Spinal cord (tissue), 9 donors: ENCODE measurements at regions not wholly inside any gene's neighbourhood (a gene's known extent, or its start where the extent isn't known, plus 50 kb on each side); places are given as distances from the start of the nearest gene placed in this dataset.
A peak's percentile ranks its signal among the peaks of the same experiment; 100 is the strongest.

Experiments
- DNase-seq, 6 donors: peaks; one replicate each; pipeline versions ENCODE4 v3.0.0 to v3.0.0-alpha.2; 2013 to 2015; ENCODE audit warnings: low spot score in 6 of 6, low read depth in 4 of 6
- H3K27ac ChIP-seq: one replicate; pipeline ENCODE4 v1.5.1; 2013; ENCODE audit warnings: low read depth, low read length, control low read depth
- H3K27me3 ChIP-seq: one replicate; pipeline ENCODE4 v1.6.1; 2013; ENCODE audit warnings: low read length; ENCODE audit not compliant: control insufficient read depth, insufficient read depth
- H3K36me3 ChIP-seq: one replicate; pipeline ENCODE4 v1.6.1; 2013; ENCODE audit warnings: low read length; ENCODE audit not compliant: control insufficient read depth, insufficient read depth
- H3K4me1 ChIP-seq: one replicate; pipeline ENCODE4 v1.6.1; 2013; ENCODE audit warnings: low read length; ENCODE audit not compliant: control insufficient read depth, insufficient read depth
- H3K4me3 ChIP-seq: one replicate; pipeline ENCODE4 v1.5.1; 2013; ENCODE audit warnings: low read depth, low read length, control low read depth
- H3K9me3 ChIP-seq: one replicate; pipeline ENCODE4 v1.6.1; 2013; ENCODE audit warnings: low read length; ENCODE audit not compliant: control insufficient read depth, insufficient read depth
- WGBS: methylation state at CpG from one replicate; pipeline ENCODE4 v1.1.5; 2013; ENCODE audit warnings: missing lambda C conversion rate; ENCODE audit not compliant: insufficient coverage; 5-methylcytosine and 5-hydroxymethylcytosine counted together
- donor health status: healthy.

DNA sequence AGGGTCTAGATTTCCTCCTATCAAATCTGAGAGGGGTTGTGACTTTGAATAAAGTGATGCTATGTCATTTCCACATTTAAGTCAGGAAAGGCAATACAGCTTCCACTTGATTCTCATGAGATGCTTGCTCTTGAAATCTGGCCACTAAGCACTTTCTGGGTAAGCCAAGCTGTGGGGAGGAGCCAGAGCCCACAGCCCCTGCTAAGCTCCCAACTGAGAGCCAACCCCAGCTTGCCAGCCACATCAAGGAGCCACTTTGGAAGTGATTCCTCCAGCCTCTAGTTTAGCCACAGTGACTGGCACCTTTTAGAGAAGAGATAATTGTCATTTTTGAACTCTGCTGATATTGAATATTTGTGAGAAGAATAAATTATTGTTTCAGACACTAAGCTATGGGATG, 1441.5 kb upstream of the IGFBP7 start:
- Histone ChIP-seq H3K9me3 (no peaks in the 10 kb centered on the region), H3K4me1 (no peaks in the 10 kb centered on the region), H3K4me3 (no peak overlapping the region), H3K36me3 (no peaks in the 10 kb centered on the region), H3K27ac (no peak overlapping the region), H3K27me3 (no peaks in the 10 kb centered on the region)
- DNase-seq, result no peak

DNA sequence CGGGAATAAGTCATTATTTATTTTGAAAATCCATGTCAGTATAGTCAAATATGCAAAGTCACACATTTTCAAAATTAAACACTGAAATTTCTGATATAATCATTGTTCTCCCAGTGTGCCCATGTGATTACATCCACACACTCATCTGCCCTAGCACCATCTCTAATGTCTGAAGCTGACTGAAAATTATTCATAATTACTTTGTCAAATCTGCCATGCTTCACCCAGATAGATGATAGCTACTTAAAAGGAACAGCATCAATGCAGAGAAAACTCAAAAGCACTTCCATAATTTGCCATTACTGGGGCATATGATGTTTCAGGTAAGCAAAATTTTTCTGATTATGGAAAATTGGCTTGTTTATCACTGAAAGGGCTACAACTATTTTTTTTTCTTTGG, 1433.3 kb upstream of the IGFBP7 start:
- H3K27ac ChIP-seq, result no peak overlapping the region
- no peaks in the 10 kb centered on the region for H3K9me3 ChIP-seq
- H3K36me3 ChIP-seq, result no peaks in the 10 kb centered on the region
- no CpG with 5 or more reads among the region's 1 CpG for WGBS
- H3K4me3 ChIP-seq, result no peak overlapping the region
- no peaks in the 10 kb centered on the region for H3K27me3 ChIP-seq
- H3K4me1 ChIP-seq, result no peaks in the 10 kb centered on the region
- no peak for DNase-seq

DNA sequence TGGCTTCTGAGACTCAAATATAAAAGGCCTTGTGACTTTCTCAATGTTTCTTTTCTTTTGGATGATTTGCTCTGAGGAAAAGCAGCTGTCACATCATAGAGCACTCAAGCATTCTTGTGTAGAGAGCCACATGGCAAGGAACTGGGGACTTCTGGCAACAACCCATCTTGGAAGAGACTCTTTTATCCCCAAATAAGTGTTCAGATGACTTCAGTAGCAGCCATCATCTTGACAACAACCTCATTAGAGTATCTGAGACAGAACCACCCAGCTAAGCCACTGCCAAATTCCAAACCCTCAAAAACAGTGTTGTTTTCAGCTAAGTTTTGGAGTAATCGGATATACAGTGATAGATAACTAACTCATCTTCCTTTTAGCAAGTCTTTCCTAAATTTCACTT, 1431.7 kb upstream of the IGFBP7 start:
- Histone ChIP-seq H3K9me3 (no peaks in the 10 kb centered on the region), H3K4me1 (no peaks in the 10 kb centered on the region), H3K36me3 (no peaks in the 10 kb centered on the region), H3K27ac (no peak overlapping the region), H3K4me3 (no peak overlapping the region), H3K27me3 (no peaks in the 10 kb centered on the region)
- DNase-seq, result peak in 1 of 6 donors; percentile 91
- no CpG with 5 or more reads among the region's 1 CpG for WGBS

DNA sequence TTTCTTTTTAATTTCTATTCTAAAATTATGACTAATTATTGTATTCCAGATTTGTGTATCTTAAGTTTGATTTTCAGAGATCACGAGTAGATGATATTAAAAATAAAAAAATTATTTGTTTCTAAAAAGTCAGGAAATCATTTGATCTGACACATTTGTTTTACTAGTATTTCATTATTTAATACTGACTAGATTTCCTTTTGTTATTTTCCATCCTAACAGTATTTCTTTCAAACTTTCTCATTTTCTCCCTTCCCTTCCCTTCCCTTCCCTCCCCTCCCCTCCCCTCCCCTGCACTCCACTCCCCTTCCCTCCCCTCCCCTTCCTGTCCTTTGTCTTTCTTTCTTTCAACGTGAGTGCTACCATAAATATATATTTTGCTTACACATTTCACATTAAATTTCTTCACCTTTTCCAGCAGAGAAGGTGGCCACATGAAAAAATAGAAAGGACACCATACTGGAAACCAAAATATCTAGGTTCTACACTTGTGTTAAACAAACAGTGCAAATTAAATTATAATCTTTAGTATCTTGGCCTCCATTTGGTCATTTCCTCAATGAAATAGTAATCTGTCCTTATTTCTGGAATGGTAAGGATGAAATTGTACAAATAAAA, 1412.7 kb upstream of the IGFBP7 start:
- Histone ChIP-seq H3K27ac (no peak overlapping the region), H3K9me3 (no peaks in the 10 kb centered on the region), H3K4me3 (no peak overlapping the region), H3K27me3 (no peaks in the 10 kb centered on the region), H3K4me1 (no peaks in the 10 kb centered on the region), H3K36me3 (no peaks in the 10 kb centered on the region)
- WGBS, result no CpG with 5 or more reads among the region's 2 CpGs
- DNase-seq, result no peak

DNA sequence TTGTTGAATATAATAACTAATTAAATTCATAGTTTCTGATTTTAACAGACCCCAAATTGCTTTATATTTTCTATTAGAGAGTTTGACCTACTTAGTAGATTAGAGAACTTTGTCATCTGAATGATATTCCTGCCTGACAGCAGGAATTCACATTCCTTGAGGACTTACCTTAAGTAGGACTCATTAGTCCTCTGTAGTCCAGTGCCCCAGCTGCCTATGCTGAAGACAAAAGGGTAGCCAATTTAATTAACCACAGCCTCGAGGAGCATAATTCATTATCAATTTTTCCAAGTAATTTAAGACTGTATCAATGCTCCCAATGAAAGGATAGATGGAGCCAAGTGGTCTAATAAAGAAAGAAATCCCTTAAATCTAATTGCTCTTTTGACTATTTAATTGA, 1405.0 kb upstream of the IGFBP7 start:
- Histone ChIP-seq H3K4me1 (no peaks in the 10 kb centered on the region), H3K27ac (no peak overlapping the region), H3K9me3 (no peaks in the 10 kb centered on the region), H3K27me3 (no peaks in the 10 kb centered on the region), H3K36me3 (no peaks in the 10 kb centered on the region), H3K4me3 (no peak overlapping the region)
- no CpG with 5 or more reads among the region's 1 CpG for WGBS
- DNase-seq, result peak in 1 of 6 donors; percentile 19

DNA sequence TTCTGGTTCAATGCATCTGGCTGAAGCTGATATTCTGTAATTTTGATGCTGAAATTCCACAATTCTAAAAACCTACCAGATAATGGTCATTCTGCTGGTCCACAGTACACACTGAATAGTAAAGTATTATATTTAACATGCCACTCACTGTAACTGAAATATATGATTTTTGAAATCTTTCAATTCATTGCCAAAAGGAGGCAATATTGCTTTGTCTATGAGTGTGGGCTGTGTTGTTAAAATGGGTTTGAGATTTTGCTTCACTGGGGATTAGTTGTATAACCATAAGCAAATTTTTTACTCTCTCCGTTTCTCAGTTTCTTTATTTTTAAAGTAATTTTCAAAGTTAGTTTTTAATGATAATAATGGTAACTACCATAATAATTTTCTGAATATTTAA, 1404.1 kb upstream of the IGFBP7 start:
- Histone ChIP-seq H3K4me1 (no peaks in the 10 kb centered on the region), H3K27me3 (no peaks in the 10 kb centered on the region), H3K36me3 (no peaks in the 10 kb centered on the region), H3K9me3 (no peaks in the 10 kb centered on the region), H3K4me3 (no peak overlapping the region), H3K27ac (no peak overlapping the region)
- DNase-seq, result peak in 2 of 6 donors; percentile 7 to 28
- WGBS, result no CpG with 5 or more reads among the region's 1 CpG

DNA sequence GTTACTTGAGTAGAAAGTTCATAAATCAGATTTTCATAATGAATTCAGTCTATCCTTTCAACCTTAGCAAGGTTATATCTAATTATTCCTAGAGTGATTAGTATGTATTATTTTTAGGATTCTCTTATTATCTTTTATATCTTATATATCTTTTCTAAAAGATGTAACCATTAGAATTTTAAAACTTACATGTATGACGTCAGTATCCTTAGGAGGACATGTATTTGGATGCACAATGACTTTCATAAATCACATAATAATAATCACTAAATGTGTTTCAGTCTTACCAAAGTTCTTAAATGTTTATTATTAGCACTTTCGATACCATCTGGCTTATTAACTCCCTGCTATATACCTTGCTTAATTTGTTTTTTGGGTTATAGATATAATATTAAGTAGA, 1400.5 kb upstream of the IGFBP7 start:
- H3K4me3 ChIP-seq, result no peak overlapping the region
- no CpG with 5 or more reads among the region's 2 CpGs for WGBS
- no peaks in the 10 kb centered on the region for H3K9me3 ChIP-seq
- no peaks in the 10 kb centered on the region for H3K36me3 ChIP-seq
- no peak for DNase-seq
- H3K4me1 ChIP-seq, result no peaks in the 10 kb centered on the region
- no peaks in the 10 kb centered on the region for H3K27me3 ChIP-seq
- no peak overlapping the region for H3K27ac ChIP-seq

DNA sequence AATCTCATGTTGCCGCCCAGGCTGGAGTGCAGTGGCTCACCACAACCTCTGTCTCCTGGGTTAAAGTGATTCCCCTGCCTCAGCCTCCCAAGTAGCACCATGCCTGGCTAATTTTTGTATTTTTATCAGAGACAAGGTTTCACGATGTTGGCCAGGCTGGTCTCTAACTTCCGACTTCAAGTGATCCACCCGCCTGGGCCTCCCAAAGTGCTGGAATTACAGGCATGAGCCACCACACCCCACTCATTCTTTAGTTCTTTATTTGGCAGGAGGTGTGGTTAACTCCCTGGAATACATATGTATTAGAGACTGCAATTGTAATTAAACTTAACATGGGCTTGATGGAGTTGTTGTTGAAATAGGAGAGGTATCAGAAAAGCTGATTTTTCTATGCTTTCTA, 1396.9 kb upstream of the IGFBP7 start:
- Histone ChIP-seq H3K9me3 (no peaks in the 10 kb centered on the region), H3K36me3 (no peaks in the 10 kb centered on the region), H3K27ac (no peak overlapping the region), H3K27me3 (no peaks in the 10 kb centered on the region), H3K4me3 (no peak overlapping the region), H3K4me1 (no peaks in the 10 kb centered on the region)
- WGBS, result no CpG with 5 or more reads among the region's 4 CpGs
- DNase-seq, result no peak

DNA sequence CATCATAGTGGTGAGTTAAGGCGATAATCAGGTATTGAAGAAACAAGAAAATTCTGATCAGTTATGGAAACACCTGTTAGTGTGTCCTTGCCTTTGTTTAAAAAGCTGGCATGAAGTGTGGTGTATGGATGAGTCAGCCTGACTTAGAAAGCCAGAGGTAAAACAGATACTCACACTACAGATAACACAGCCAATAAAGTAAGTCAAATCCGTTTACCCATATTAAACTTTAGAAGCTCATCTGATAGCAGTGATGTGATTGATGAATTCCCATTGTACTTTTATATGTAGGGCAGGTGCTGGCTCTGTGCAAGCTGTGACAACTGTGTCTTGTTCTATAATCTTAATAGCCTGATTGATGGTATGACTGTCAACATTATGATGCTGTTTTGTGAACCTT, 1392.7 kb upstream of the IGFBP7 start:
- WGBS, result no CpG with 5 or more reads among the region's 2 CpGs
- DNase-seq, result no peak
- H3K4me1 ChIP-seq, result no peaks in the 10 kb centered on the region
- H3K27ac ChIP-seq, result no peak overlapping the region
- H3K36me3 ChIP-seq, result no peaks in the 10 kb centered on the region
- H3K9me3 ChIP-seq, result no peaks in the 10 kb centered on the region
- H3K4me3 ChIP-seq, result no peak overlapping the region
- H3K27me3 ChIP-seq, result no peaks in the 10 kb centered on the region

DNA sequence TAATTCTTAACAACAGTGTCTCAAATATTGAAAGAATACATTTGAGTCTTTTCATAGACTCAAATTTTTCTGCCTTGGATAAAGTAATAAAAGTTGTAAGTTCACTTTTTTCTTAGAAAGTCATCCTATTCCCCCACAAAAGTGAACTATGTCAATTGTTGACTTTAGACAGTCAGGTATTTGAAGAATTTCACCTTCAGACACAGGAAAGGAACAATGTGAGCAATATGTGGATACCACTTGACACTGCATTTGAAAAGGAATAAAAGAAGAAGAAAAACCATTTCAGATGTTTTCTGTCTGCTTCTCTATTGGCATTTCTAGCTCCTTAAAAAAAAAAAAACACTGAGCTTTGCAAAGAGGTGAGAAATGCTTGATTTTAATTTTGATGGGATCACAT, 1389.0 kb upstream of the IGFBP7 start:
- no peak for DNase-seq
- no peak overlapping the region for H3K4me3 ChIP-seq

More for the DNA sequence above, 1389.0 kb upstream of the IGFBP7 start:
- H3K36me3 ChIP-seq, result no peaks in the 10 kb centered on the region
- no peaks in the 10 kb centered on the region for H3K9me3 ChIP-seq
- H3K4me1 ChIP-seq, result no peaks in the 10 kb centered on the region
- no peaks in the 10 kb centered on the region for H3K27me3 ChIP-seq
- H3K27ac ChIP-seq, result no peak overlapping the region
